ENCODE measurements at regions not wholly inside any gene's neighbourhood (a gene's known extent, or its start where the extent isn't known, plus 50 kb on each side); places are given as distances from the start of the nearest gene placed in this dataset.
"Not testable (repeated sequence)": the region's sequence is repeated elsewhere in the genome, so short reads cannot be mapped to it uniquely, and the experiment has no call there.

DNA sequence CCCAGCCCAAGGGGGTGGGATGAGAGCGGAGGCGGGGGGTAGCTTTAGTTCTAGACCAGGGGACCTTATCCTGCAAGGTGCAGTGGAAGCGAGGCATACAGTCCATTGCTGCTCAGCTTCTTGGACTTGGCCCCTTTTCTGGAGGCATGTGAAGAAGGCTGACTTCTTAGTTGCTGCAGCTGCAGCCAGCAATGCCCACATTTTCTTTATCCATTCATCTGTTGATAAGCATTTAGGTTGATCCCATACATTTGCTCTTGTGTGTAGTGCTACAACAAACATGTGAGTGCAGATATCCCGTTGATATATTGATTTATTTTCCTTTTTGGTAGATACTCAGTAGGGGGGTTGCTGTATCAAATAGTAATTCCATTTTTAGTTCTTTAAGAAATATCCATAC lies 461.2 kb upstream of the IMPG1 start:
- DNase-seq (ENCODE audit: low spot score): no peak

DNA sequence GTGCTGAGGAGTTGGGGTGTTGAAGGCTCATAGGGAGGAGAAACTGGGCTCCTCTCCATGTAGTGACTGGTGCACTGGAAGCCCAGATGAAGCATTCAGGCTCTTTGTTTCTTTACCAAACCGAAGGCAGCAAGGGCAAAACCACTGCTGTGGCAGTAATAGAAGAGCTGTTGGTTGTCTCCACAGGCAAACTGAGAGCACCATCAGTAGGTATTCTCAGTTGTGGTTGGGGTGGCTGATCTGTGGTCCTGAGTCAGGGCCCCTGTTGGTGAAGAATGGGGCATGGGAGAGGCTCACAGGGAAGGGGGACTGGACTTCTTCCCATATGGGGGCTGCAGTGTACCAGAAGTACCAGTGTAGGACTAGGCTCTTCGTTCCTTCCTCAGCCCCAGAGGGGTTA lies 460.2 kb upstream of the IMPG1 start:
- no peak for DNase-seq (ENCODE audit: low spot score)

DNA sequence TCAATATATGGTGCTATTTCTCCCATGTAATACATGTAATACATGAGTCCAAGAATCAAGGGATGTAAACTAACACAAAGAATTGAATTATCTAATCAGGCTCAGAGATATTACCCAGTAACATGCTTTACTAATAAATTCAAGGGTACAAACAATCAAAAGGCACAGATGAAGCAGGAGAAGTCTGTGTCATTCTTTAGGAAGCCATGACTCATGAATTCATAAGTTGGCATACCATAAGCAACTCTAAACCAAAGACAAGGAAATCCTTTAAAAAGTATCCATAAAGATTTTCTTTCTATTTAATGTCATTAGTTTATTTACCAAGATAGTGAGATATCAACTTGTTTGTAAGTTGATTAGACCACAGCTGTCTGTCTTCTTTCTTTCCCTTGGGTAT lies 446.0 kb upstream of the IMPG1 start:
- DNase-seq (ENCODE audit: low spot score): no peak

DNA sequence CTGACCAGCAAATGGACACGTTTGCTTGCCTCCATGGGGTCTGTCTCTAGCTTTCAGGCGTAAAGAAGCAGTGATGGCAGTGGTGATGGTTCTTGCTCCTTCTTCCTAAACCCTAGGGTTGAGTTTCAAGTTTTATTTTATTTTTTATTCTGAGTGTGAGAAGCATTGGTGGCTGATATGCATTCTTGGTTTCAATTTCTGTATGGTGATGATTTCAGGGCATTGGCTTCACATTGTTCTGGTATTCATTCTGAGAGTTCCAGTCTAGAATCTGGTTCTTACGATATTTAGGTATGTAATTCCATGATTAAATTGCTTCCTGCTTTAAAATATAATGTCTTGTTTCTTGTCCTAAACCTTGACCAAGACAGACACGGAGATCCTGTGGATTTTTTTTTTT lies 444.5 kb upstream of the IMPG1 start:
- DNase-seq (ENCODE audit: low spot score): no peak

DNA sequence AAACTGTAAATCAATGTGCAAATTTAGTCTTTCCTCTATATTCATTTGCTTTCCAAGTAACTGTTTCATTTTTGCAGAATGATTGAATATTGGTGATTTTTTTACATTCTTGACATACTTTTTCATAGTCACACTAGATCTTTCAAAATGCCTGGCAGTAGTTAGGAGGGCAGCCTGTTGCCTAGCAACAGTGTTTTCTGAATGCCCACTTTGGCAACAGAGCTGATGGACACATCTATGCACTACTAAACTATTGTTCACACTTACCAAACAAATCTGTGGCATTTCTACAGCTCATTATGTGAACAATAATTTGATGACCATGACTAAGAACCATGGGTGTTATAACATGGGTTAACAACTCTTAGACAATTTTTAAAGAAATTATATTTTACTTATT lies 438.0 kb upstream of the IMPG1 start:
- DNase-seq (ENCODE audit: low spot score): no peak

DNA sequence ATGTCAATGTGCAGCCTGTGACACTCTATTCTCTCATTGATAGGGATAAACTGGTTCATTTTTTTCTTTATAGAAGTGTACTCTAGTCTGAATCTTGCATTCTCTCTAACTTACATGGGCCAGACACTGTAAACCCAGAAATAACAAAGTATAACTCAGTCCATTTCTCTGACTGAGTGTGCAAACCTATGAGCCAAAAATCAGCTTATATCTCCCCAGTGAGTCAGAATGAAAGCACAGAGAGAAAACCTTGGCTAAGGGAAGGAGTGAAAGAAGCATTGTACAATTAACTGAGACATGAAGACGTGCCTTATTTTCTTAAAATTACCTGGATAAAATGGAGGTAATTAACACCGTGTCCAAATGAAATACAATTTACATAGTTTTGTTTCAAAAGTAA lies 436.9 kb upstream of the IMPG1 start:
- DNase-seq (ENCODE audit: low spot score): no peak

DNA sequence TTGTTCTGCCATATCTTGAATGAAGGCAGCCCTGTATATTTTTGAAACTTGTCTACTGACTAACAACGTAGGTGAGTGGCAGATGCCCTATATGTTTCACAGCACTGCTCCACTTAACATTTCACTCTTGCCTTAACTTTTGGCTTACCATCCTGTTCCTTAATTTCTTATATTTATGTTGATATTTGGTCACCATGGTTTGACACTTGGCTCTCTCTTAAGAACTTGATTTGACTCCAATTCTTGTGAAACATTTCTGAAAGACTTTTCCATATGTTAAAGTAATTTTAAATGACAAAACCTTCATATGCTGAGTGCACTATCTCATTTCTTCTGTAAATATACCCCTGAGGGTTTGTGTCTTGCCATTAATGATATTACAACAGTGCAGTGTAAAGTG lies 434.3 kb upstream of the IMPG1 start:
- DNase-seq (ENCODE audit: low spot score): no peak

DNA sequence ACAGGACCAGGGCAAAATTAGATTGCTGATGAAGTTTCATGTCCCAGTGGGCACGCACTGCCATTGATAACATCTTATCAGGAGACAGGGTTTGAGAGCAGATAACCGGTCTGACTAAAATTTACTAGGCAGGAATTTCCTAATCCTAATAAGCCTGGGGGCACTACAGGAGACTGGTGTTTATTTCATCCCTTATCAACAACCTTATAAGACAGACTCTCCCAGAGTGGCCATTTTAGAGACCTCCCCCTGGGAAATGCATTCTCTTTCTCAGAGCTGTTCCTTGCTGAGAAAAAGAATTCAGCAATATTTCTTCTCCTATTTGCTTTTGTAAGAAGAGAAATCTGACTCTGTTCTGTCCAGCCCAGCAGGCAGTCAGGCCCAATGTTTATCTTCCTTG lies 423.4 kb upstream of the IMPG1 start:
- DNase-seq (ENCODE audit: low spot score): no peak

DNA sequence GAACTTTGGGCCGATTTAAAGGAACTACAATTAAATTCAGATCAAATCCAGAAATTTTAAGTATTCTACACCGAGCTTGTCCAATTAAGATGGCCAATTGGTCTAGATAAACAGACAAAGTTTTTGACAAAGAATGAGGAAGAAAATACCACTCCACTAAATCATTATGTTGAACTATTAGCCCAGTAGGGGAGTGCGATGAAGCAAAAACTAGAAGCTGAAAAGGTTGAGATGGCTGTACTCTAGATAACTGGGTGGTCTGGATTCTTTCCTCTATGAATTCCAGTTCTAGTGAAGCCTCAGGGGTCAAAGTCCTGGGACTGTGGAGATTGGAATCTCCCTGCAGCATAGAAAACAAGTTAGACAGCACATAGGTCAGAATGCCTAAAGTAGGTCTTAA lies 418.9 kb upstream of the IMPG1 start:
- not testable (repeated sequence) for DNase-seq (ENCODE audit: low spot score)

DNA sequence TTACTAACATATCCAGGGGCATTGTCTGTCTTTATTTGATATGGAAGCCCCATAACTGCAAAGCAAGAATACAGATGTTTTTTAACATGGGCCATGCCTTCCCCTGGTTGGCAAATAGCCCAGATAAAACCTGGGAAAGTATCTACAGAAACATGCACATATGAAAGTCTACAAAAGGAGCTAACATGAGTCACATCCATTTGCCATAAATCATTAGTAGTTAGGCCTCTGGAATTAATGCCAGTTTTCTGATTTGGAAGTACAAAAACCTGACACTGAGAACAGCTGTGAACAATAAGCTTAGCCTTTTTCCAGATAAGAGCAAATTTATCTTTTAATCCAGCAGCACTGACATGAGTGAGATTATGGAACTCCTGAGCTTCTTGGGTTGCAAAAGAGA lies 418.0 kb upstream of the IMPG1 start:
- DNase-seq (ENCODE audit: low spot score): no peak

DNA sequence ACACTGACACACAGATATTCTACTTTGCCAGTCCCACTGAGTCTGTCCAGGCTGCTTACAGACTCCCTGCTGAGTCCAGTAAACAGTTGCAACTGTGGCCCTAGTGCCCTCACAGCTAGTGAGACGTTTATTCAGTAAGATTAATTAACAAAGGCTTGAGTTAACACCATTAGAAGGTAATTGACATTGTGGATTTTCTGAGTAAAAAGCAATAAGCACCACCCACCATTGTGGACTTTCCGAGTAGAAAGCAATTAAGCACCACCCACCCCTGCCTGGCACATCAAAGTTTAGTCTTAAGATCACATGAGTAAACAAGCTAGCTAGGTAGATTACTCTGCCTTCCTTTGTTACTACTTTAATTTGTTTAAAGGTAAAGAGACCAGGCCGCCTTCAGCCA lies 408.6 kb upstream of the IMPG1 start:
- DNase-seq (ENCODE audit: low spot score): no peak

DNA sequence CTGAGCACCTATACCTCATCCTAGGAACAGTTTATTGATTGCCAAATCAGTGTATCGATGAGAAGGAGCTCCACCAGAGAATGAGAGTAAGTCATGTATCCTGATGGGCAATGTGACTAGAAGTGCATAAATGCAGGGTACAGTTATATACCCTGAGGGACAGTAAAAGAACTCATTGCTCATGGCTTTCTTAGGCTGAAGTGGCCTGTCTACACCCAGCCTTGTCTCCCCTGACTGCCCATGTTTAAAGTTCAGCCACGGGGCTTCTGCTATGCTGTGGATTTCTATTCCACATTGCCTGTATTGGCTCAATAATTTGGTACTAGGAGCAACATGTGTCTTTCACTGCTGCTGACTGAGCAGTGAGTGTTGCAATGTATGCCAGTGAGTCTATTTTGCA lies 400.4 kb upstream of the IMPG1 start:
- no peak for DNase-seq (ENCODE audit: low spot score)

DNA sequence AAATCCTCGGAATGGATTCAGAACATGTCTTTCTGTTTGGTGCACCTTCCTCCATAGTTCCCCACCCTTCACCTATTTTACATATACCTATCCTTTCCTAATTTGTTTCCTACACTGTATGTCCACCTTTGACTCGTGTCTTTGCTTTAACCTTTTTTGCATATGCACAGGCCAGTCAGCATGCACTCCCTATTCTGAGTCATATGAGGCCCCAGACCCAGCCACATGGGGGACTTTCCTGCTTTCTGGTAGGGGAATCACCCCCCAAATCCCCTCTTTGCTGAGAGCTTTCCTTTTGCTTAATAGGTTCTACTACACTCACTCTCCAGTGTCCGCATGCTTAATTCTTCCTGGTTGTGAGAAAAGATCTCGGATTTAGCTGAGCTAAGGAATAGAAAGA lies 393.8 kb upstream of the IMPG1 start:
- no peak for DNase-seq (ENCODE audit: low spot score)

DNA sequence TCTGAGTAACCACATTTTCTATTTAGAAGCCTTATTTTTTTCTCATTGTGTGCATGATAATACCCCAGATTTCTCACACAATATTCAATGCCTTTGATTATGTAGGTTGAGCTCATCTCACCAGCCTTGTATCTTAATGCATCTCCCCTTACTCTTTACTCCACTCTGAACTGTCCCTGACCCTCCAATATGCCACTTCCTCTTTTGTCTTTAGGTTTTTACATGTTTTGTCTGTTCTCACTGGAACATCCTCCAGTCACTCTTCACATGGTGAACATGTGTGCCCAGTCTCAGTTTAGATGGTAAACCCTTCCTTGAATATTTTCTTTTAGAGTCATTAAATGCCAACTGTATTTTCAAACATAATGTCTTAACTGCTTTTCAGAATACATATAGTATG lies 392.9 kb upstream of the IMPG1 start:
- DNase-seq (ENCODE audit: low spot score): no peak

DNA sequence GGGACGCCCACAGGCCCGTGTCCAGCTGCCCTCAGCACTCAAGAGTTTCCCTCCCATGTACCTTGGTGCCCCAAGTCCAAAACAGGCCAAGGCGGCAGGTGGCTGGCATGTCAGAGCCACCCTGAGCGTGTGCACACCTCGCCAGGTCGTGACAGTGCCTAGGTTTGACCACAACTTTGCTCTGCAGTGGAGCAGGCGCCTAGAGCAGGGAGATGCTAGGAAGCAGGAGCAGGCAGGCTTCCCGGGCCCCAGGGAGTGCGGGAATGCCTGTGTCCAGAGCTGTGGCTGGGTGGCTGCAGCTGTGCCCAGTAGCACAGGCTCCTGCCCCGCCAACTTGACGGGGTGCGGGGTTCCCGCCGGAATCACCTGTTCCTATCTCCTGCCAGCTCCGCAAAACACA lies 380.8 kb upstream of the IMPG1 start:
- DNase-seq (ENCODE audit: low spot score): no peak

DNA sequence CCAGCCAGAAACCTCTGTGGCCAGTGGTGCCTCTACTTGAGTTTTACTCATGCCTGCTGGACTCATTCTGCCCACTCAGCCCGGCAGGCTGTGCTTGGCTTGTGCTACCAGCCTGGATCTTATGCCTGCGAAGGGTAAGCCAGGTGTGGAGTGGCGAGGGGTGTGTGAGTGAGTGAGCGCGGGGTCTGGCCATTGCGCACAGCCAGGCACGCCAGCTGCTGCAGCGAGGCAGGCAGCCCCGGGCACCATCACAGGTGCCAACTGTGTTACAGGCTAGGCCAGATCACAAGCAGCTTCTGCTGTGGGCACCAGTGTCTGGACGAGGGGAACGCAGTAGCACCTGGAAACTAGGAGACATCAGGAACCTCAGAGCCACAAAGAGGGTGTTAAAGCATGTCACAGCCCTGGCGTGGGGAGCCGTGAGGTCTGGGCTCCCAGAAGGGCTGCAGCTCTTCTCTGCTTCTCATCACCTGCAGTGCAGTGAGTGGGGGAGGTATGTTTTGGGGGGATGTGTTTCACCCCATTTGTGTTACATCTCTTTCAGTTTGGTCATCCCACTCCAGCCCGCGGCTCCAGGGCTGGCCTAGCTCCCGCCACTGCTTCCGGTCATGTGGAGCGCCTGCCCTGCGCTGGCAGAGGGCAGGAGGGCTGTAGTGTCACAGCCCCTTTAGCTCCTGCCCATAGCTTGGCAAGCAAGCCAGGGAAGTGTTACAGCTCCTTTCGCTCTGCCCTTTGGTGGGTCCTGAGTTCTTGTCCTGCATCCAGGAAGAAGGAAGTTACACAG lies 379.7 kb upstream of the IMPG1 start:
- DNase-seq (ENCODE audit: low spot score): no peak

DNA sequence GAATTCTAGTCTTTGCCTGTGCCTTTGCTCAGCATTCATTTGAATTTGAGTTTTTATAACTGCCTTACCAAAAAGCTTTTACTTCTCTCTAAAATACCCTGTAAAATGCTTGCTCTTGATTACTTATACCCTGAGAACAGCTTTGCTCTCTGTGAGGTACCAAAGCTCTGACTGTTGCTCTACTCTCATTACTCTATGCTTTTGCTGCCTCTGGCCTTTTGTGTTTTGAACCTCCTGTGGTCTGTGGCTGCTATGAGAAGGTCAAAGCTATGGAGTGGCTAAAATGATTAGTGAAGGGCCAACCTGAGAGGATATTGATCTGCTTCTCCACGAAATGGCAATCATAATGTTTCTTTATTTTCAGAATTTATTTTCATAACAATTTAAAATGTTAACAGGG lies 375.6 kb upstream of the IMPG1 start:
- no peak for DNase-seq (ENCODE audit: low spot score)

DNA sequence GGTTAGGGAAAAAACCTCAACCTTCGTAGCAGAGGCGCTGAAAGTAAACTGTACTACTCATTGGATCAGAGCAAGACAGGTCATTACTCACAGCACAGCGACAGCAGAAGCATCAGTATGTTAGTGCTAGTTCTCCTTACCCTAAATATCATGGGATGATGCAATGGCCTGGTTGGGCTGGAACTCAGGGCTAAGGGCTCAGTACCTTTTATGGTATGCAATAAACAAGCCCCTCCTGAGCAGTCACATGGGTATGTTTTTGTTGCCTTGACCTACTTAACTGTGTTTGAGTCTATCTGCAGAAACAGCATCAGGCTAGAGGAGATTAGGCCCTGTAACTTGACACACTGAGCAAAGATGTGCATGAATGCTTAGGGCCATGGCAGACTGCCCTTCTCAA lies 369.4 kb upstream of the IMPG1 start:
- no peak for DNase-seq (ENCODE audit: low spot score)

DNA sequence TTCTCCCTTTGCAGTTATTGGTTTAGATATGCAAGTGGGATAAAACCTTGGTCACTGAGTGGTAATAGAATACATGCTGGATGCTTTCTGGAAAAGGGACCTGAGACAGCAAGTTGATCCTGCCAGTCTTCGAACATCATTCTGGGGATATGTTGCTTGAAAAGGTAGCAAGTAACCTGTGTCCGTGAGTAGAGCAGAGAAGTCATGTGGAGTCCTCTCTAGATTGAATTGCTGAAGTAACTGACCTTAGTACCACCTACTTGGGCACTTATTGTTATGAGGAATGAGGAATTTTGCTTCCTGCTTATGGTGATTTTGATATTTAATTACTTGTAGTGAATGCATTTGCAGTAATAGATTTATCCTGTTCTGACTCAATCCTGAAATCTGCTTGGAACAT lies 367.3 kb upstream of the IMPG1 start:
- DNase-seq (ENCODE audit: low spot score): no peak

DNA sequence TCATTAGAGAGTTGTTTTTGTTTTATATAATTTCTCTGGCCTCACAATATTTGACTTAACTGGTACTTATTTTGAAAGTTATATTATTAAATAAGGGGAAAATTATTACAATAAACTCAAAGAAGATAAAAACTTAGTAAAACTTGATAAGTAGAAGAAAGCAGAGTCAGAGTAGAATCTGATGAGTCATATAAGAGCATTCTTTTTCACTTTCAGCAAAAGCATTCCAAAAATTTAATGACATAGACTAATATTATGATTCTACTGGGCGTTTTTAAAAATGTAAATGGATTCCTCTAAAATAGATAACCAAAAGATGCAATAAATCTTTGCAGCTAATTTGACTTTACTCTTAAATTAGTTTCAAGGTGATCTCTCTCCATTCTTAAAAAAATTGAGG lies 366.3 kb upstream of the IMPG1 start:
- no peak for DNase-seq (ENCODE audit: low spot score)

DNA sequence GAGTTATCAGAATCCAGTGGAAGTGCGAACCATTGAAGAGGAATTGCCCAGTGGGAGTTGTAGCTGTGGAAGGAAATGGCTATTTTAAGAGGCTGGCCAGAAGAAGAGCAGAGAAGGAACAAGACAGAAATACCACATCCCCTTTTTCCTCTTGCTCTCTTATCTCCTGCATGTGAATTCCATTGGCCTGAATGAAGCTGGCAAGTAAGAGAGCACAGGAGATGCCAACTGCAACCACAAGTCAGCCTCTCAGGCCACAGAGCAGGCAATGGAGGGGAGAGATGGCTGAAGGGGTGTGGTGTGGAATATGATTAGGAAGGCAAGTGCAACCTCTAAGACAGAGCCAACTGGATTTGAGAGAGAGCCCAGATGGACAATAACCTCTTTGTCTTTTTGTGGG lies 362.7 kb upstream of the IMPG1 start:
- no peak for DNase-seq (ENCODE audit: low spot score)

DNA sequence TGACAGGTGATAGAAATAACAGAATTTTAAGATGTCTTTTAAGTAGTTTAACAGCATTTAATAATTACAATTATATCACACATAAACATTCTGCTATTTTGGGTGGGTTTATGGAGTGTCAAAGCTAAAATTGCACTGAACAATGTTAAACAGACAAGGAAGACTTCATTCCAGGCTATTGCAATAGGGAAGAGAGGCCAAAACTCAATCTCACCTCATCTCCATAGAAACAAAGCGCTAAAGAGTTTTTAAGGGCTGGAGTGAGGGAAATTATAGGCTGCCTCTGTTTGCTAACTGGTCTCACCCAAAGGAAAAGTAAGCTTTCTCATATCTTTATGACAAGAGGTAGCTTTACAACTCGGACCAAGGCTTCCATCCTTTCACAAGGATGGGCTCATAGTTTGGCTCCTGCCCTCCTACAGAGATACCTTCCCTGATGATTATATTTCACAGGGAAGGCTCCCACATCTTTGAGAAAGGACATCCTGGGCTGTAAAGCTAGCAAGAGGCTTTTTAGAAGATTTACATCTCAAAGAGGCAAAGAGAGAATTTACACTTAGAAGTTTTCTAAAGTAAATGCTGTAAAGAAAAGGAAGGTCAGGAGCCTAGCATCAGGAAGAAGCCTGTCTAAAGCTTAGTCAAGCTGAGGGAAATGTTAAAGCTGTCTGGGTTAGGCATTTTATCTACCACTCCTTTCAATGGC lies 350.2 kb upstream of the IMPG1 start:
- DNase-seq (ENCODE audit: low spot score): no peak

DNA sequence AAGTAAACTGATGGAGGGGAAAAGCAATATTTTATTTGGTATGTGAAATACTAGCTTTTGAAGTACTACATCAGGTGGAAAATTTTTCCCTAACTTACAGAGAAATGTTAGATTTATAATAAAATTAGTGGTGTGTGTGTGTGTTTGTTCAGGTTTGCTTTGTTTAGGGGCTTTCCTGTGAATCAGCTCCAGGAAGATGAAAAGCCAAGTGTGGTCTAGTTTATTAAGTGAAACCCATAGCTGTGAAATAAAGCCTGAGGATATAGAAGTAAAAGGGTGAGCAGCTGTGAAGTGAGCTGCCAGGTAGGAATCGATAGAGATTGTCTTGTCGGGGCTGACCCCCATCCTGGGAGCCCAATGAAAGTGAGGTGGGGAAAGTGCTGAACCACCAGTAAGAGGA lies 347.6 kb upstream of the IMPG1 start:
- DNase-seq (ENCODE audit: low spot score): no peak

All from pons (tissue), 1 donor.